ENCODE measurements at regions not wholly inside any gene's neighbourhood (a gene's known extent, or its start where the extent isn't known, plus 50 kb on each side); places are given as distances from the start of the nearest gene placed in this dataset.

- TF ChIP-seq CTCF (IDR thresholded peaks at IDR 0.05; ENCODE audit: low read depth, low read length, missing input control) = no peak
- TF ChIP-seq YY1 (IDR thresholded peaks at IDR 0.05) = no peak
These were observed 290.7 kb upstream of the MTPN start for GRCh38 chr7:136267822-136268221.

Measured in liver (tissue), 2 donors.